H9 (cell line): ENCODE measurements at regions not wholly inside any gene's neighbourhood (a gene's known extent, or its start where the extent isn't known, plus 50 kb on each side); places are given as distances from the start of the nearest gene placed in this dataset.

Experiments used
- DNase-seq: peaks from one replicate; pipeline ENCODE4 v3.0.0-alpha.2; 2017
- H2AFZ ChIP-seq: one replicate; pipeline ENCODE4 v1.6.1; 2013; ENCODE audit warnings: mild to moderate bottlenecking, low read length, control low read depth, moderate library complexity
- H2AK5ac ChIP-seq: 2 replicates; pipeline ENCODE4 v1.6.1; 2013; ENCODE audit warnings: low read length, control low read depth, mixed read lengths; ENCODE audit not compliant: insufficient read length
- H2BK120ac ChIP-seq: one replicate; pipeline ENCODE4 v1.6.1; 2013; ENCODE audit warnings: low read depth, mild to moderate bottlenecking, low read length, control low read depth, inconsistent platforms; ENCODE audit not compliant: poor library complexity, severe bottlenecking
- H2BK12ac ChIP-seq: 2 replicates; pipeline ENCODE4 v1.6.1; 2013; ENCODE audit warnings: low read length, control low read depth, mixed read lengths, low read depth; ENCODE audit not compliant: insufficient read length
- H2BK15ac ChIP-seq: 2 replicates; pipeline ENCODE4 v1.6.1; 2013; ENCODE audit warnings: low read depth, low read length, control low read depth
- H2BK20ac ChIP-seq: one replicate; pipeline ENCODE4 v1.6.1; 2013; ENCODE audit warnings: low read depth, mild to moderate bottlenecking, low read length, control low read depth, inconsistent platforms; ENCODE audit not compliant: poor library complexity, severe bottlenecking
- H2BK5ac ChIP-seq: 2 replicates; pipeline ENCODE4 v1.6.1; 2013; ENCODE audit warnings: low read length, control low read depth, mixed read lengths; ENCODE audit not compliant: insufficient read length
- H3K14ac ChIP-seq: 2 replicates; pipeline ENCODE4 v1.6.1; 2013; ENCODE audit warnings: low read length, control low read depth; ENCODE audit not compliant: insufficient read depth
- H3K18ac ChIP-seq: 2 replicates; pipeline ENCODE4 v1.6.1; 2013; ENCODE audit warnings: low read depth, mild to moderate bottlenecking, mixed read lengths, low read length, control low read depth; ENCODE audit not compliant: insufficient read length
- H3K23ac ChIP-seq: 2 replicates; pipeline ENCODE4 v1.6.1; 2013; ENCODE audit warnings: low read length, control low read depth, mixed read lengths, low read depth; ENCODE audit not compliant: insufficient read length
- H3K23me2 ChIP-seq: 2 replicates; pipeline ENCODE4 v1.6.1; 2013; ENCODE audit warnings: low read depth, mild to moderate bottlenecking, mixed read lengths, low read length, control low read depth; ENCODE audit not compliant: insufficient read length, poor library complexity, severe bottlenecking
- H3K27ac ChIP-seq: 2 replicates; pipeline ENCODE4 v1.5.1; 2013; ENCODE audit warnings: low read length, control low read depth, mixed read lengths, low read depth; ENCODE audit not compliant: insufficient read length
- H3K27me3 ChIP-seq: 2 replicates; pipeline ENCODE4 v1.6.1; 2013; ENCODE audit warnings: low read length, control low read depth, inconsistent platforms; ENCODE audit not compliant: insufficient read depth
- H3K4ac ChIP-seq: 2 replicates; pipeline ENCODE4 v1.6.1; 2013; ENCODE audit warnings: low read depth, mild to moderate bottlenecking, control low read depth, inconsistent platforms, low read length, moderate library complexity
- H3K4me1 ChIP-seq: 2 replicates; pipeline ENCODE4 v1.6.1; 2013; ENCODE audit warnings: low read length, control low read depth, inconsistent platforms; ENCODE audit not compliant: insufficient read depth
- H3K4me2 ChIP-seq: 2 replicates; pipeline ENCODE4 v1.6.1; 2013; ENCODE audit warnings: low read length, control low read depth, mixed read lengths; ENCODE audit not compliant: insufficient read length, insufficient read depth
- H3K56ac ChIP-seq: 2 replicates; pipeline ENCODE4 v1.6.1; 2013; ENCODE audit warnings: low read depth, mild to moderate bottlenecking, mixed read lengths, low read length, control low read depth; ENCODE audit not compliant: insufficient read length
- H3K79me1 ChIP-seq: 2 replicates; pipeline ENCODE4 v1.6.1; 2013; ENCODE audit warnings: low read depth, mild to moderate bottlenecking, moderate library complexity, low read length, control low read depth, inconsistent platforms; ENCODE audit not compliant: insufficient read depth, poor library complexity, severe bottlenecking
- H3K79me2 ChIP-seq: 2 replicates; pipeline ENCODE4 v1.6.1; 2013; ENCODE audit warnings: low read length, control low read depth, inconsistent platforms; ENCODE audit not compliant: insufficient read depth
- H3K9ac ChIP-seq: 2 replicates; pipeline ENCODE4 v1.6.1; 2013; ENCODE audit warnings: low read length, control low read depth, mixed read lengths; ENCODE audit not compliant: insufficient read length; ENCODE audit errors: extremely low read depth
- H3K9me3 ChIP-seq: one replicate; pipeline ENCODE4 v1.6.1; 2013; ENCODE audit warnings: low read depth, low read length, inconsistent platforms; ENCODE audit not compliant: control insufficient read depth
- H3T11ph ChIP-seq: one replicate; pipeline ENCODE4 v1.6.1; 2013; ENCODE audit warnings: mild to moderate bottlenecking, low read length, control low read depth, inconsistent platforms
- H4K20me1 ChIP-seq: one replicate; pipeline ENCODE4 v1.6.1; 2013; ENCODE audit not compliant: control insufficient read depth, insufficient read length, insufficient read depth
- H4K5ac ChIP-seq: 2 replicates; pipeline ENCODE4 v1.6.1; 2013; ENCODE audit warnings: low read depth, mild to moderate bottlenecking, mixed read lengths, low read length, control low read depth; ENCODE audit not compliant: insufficient read length
- H4K8ac ChIP-seq: replicated peaks from 2 replicates; pipeline ENCODE4 v1.6.1; 2013; ENCODE audit warnings: low read length, control low read depth, mixed read lengths, low read depth; ENCODE audit not compliant: insufficient read length
- H4K91ac ChIP-seq: 2 replicates; pipeline ENCODE4 v1.6.1; 2013; ENCODE audit warnings: low read depth, mild to moderate bottlenecking, moderate library complexity, mixed read lengths, low read length, control low read depth; ENCODE audit not compliant: insufficient read length
- H3K27ac Mint-ChIP-seq, 3 experiments: 2 replicates in 2 of 3; 3 replicates in 1 of 3; pipeline ENCODE4 v1.8.0; 2020 to 2021; ENCODE audit warnings: mixed read lengths in 3 of 3, mild to moderate bottlenecking in 1 of 3, moderate library complexity in 1 of 3
- H3K27me3 Mint-ChIP-seq: 2 replicates; pipeline ENCODE4 v1.8.0; 2021; ENCODE audit warnings: low read depth, mild to moderate bottlenecking, moderate library complexity, mixed read lengths
- H3K36me3 Mint-ChIP-seq, 3 experiments: 2 replicates in 2 of 3; 3 replicates in 1 of 3; pipeline ENCODE4 v1.8.0; 2020 to 2021; ENCODE audit warnings: low read depth in 3 of 3, mixed read lengths in 3 of 3; ENCODE audit not compliant: insufficient read depth in 1 of 3
- H3K4me1 Mint-ChIP-seq, 2 experiments: 2 replicates each; pipeline ENCODE4 v1.8.0; 2020; ENCODE audit warnings: mixed read lengths in 2 of 2
- H3K4me3 Mint-ChIP-seq, 2 experiments: 2 replicates in 1 of 2; 3 replicates in 1 of 2; pipeline ENCODE4 v1.8.0; 2020 to 2021; ENCODE audit warnings: mild to moderate bottlenecking in 2 of 2, mixed read lengths in 2 of 2, moderate library complexity in 1 of 2
- H3K9me3 Mint-ChIP-seq, 2 experiments: 2 replicates in 1 of 2; 3 replicates in 1 of 2; pipeline ENCODE4 v1.8.0; 2020; ENCODE audit warnings: mild to moderate bottlenecking in 2 of 2, mixed read lengths in 2 of 2, moderate library complexity in 1 of 2
- CTCF ChIP-seq: fragments of 200-600 bp; sonication (generic); conservative IDR thresholded peaks from 3 replicates; pipeline ENCODE4 v1.8.0; 2021; ENCODE audit warnings: antibody characterized with exemption, mild to moderate bottlenecking
- WGBS: extraction: QIAGEN DNeasy Blood & Tissue Kit; methylation state at CpG from one replicate; pipeline ENCODE4 v1.1.7; 2013; ENCODE audit warnings: missing lambda C conversion rate, low lambda C conversion rate, mixed read lengths; ENCODE audit not compliant: insufficient read length; ENCODE audit errors: extremely low coverage; 5-methylcytosine and 5-hydroxymethylcytosine counted together

DNA sequence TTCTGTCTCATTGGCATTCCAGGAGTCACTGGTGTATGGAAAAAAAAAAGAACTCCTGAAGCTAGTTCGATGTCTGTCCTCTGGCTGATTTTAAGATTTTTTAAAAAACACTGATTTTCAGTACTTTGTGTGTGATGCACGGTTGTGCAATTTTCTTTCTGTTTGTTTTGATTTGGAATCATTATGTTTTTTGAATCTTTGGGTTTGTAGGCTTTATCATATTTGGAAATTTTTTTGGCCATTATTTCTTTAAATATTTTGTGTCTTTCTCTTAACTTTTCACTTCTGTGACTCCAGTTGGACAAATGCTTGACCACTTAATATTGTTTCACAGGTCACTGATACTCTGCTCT lies 327.2 kb downstream of the BCKDHB start:
- Mint-ChIP-seq H3K4me1 (peaks cover 9 to 15% of the 10 kb centered on the region in 2 experiments), H3K9me3 (peaks cover 0 to 2% of the 10 kb centered on the region in 2 experiments; a peak in 1 of 5 replicates), H3K27ac (peak overlapping the region in 1 of 3 experiments; percentile 75; a peak in 2 of 7 replicates), H3K36me3 (peaks cover 0 to under 1% (median 0%) of the 10 kb centered on the region in 3 experiments; a peak in 1 of 7 replicates), H3K4me3 (no peak overlapping the region), H3K27me3 (no peaks in the 10 kb centered on the region)
- H3K79me2 ChIP-seq: no peaks in the 10 kb centered on the region
- no peak overlapping the region for H3K27ac ChIP-seq
- no peak overlapping the region for H4K91ac ChIP-seq
- H4K20me1 ChIP-seq: no peaks in the 10 kb centered on the region
- no peak for DNase-seq
- H3K27me3 ChIP-seq: no peaks in the 10 kb centered on the region
- H3K4me1 ChIP-seq: no peaks in the 10 kb centered on the region
- no peak overlapping the region for H2BK15ac ChIP-seq
- no peak overlapping the region for H4K5ac ChIP-seq
- H3K18ac ChIP-seq: no peak overlapping the region
- no peak overlapping the region for H2AFZ ChIP-seq
- H3K4me2 ChIP-seq: no peak overlapping the region
- H4K8ac ChIP-seq: no peak overlapping the region
- no CpG with 5 or more reads among the region's 2 CpGs for WGBS
- H3K9ac ChIP-seq: no peak overlapping the region
- H3K23ac ChIP-seq: no peak overlapping the region
- no peak overlapping the region for H2BK12ac ChIP-seq
- H2AK5ac ChIP-seq: no peak overlapping the region
- H3K56ac ChIP-seq: no peak overlapping the region
- no peak overlapping the region for H2BK120ac ChIP-seq
- H3K4ac ChIP-seq: no peak overlapping the region
- no peaks in the 10 kb centered on the region for H3K9me3 ChIP-seq
- no peak for TF ChIP-seq CTCF
- H2BK20ac ChIP-seq: no peak overlapping the region
- no peak overlapping the region for H3T11ph ChIP-seq
- H3K79me1 ChIP-seq: no peaks in the 10 kb centered on the region
- H3K23me2 ChIP-seq: no peaks in the 10 kb centered on the region
- no peak overlapping the region for H3K14ac ChIP-seq
- H2BK5ac ChIP-seq: no peak overlapping the region
